Transverse colon (tissue), 4 donors: ENCODE measurements at regions not wholly inside any gene's neighbourhood (a gene's known extent, or its start where the extent isn't known, plus 50 kb on each side); places are given as distances from the start of the nearest gene placed in this dataset.

Experiments used
- DNase-seq: peaks from one replicate; pipeline ENCODE4 v3.0.0-alpha.2; 2019
- H3K27ac ChIP-seq, 4 donors: fragments of 200-600 bp; sonication (generic); 2 replicates each; pipeline ENCODE4 v1.5.1; 2016 to 2018; ENCODE audit warnings: inconsistent platforms in 4 of 4
- H3K27me3 ChIP-seq: fragments of 200-600 bp; sonication (generic); 2 replicates; pipeline ENCODE4 v1.5.1; 2017; ENCODE audit warnings: inconsistent platforms
- H3K36me3 ChIP-seq, 4 donors: fragments of 200-600 bp; sonication (generic); 2 replicates each; pipeline ENCODE4 v1.5.1; 2017 to 2019; ENCODE audit warnings: inconsistent platforms in 4 of 4
- H3K4me1 ChIP-seq, 4 donors: fragments of 200-600 bp; sonication (generic); 2 replicates each; pipeline ENCODE4 v1.5.1; 2017 to 2020; ENCODE audit warnings: inconsistent platforms in 4 of 4
- H3K4me3 ChIP-seq, 4 donors: fragments of 200-600 bp; sonication (generic); 1 replicate in 1 of 4; 2 replicates in 3 of 4; pipeline versions ENCODE4 v1.5.1 to v1.6.1; 2017 to 2019; ENCODE audit warnings: inconsistent platforms in 4 of 4
- H3K9me3 ChIP-seq, 2 donors: fragments of 200-600 bp; sonication (generic); 2 replicates each; pipeline ENCODE4 v1.5.1; 2017 to 2019; ENCODE audit warnings: inconsistent platforms in 2 of 2
- EP300 ChIP-seq: sonication (generic); formaldehyde crosslinking; IDR thresholded peaks from one replicate; pipeline ENCODE4 v1.6.1; 2017; ENCODE audit warnings: antibody characterized with exemption, low read depth
- POLR2A ChIP-seq: fragments of 450-650 bp; IDR thresholded peaks from one replicate; pipeline ENCODE4 v1.6.1; 2016; ENCODE audit warnings: antibody characterized with exemption, mild to moderate bottlenecking, moderate library complexity
- POLR2AphosphoS5 ChIP-seq, 3 donors: sonication (generic); formaldehyde crosslinking; IDR thresholded peaks; one replicate each; pipeline ENCODE4 v1.6.1; 2016; ENCODE audit warnings: antibody characterized with exemption in 3 of 3
- WGBS, 2 donors: methylation state at CpG; one replicate each; pipeline ENCODE4 v1.1.5; 2018; ENCODE audit warnings: low coverage in 1 of 2; 5-methylcytosine and 5-hydroxymethylcytosine counted together
- in situ Hi-C, 4 donors: fragments of 200-750 bp; cut with MboI; loops; one replicate each; pipeline versions ENCODE4 v1.15.0 to v1.15.1; 2017; ENCODE audit warnings: low sequenced_read_pairs in 3 of 4, low pct_ligation_motif_present in 1 of 4, low pct_unique_long_range_greater_than_20kb in 1 of 4
- intact Hi-C: fragments of 100-400 bp; cut with DNase I; formaldehyde crosslinking; loops from one replicate; pipeline ENCODE4 v1.15.1; 2023; ENCODE audit warnings: low total_unique reads
- TF ChIP-seq, protein P1 (sequence below), 5 experiments: fragments of 200-600 bp in 3 of 5; fragments of 450-650 bp in 2 of 5; sonication (generic) in 3 of 5; IDR thresholded peaks; 1 replicate in 2 of 5; 2 replicates in 3 of 5; pipeline ENCODE4 v1.5.1; 2016 to 2017; ENCODE audit warnings: antibody characterized with exemption in 5 of 5, inconsistent platforms in 3 of 5, mild to moderate bottlenecking in 2 of 5, moderate library complexity in 1 of 5

GRCh38 chr9:129331772-129332500 lies 153.9 kb upstream of the IER5L start:
- H3K4me1 ChIP-seq = peaks cover 26 to 35% (median 31%) of the 10 kb centered on the region in 4 donors
- no peak for DNase-seq
- H3K36me3 ChIP-seq = no peaks in the 10 kb centered on the region
- H3K27me3 ChIP-seq = peaks cover 8% of the 10 kb centered on the region
- H3K4me3 ChIP-seq = no peak overlapping the region
- intact Hi-C loops = loop anchor here (10.0 kb wide), 1 partner anchor 163 kb away; no protein-coding TSS in a partner anchor
- 76 to 88% methylated on average over 3 to 12 of the region's 13 CpGs for WGBS, 2 donors
- TF ChIP-seq EP300 (no peak), POLR2AphosphoS5 (IDR thresholded peaks at IDR 0.05) (no peak), POLR2A (no peak)
- TF ChIP-seq, protein P1, sequence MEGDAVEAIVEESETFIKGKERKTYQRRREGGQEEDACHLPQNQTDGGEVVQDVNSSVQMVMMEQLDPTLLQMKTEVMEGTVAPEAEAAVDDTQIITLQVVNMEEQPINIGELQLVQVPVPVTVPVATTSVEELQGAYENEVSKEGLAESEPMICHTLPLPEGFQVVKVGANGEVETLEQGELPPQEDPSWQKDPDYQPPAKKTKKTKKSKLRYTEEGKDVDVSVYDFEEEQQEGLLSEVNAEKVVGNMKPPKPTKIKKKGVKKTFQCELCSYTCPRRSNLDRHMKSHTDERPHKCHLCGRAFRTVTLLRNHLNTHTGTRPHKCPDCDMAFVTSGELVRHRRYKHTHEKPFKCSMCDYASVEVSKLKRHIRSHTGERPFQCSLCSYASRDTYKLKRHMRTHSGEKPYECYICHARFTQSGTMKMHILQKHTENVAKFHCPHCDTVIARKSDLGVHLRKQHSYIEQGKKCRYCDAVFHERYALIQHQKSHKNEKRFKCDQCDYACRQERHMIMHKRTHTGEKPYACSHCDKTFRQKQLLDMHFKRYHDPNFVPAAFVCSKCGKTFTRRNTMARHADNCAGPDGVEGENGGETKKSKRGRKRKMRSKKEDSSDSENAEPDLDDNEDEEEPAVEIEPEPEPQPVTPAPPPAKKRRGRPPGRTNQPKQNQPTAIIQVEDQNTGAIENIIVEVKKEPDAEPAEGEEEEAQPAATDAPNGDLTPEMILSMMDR (IDR thresholded peaks at IDR 0.05) = no peak
- H3K27ac ChIP-seq = peak overlapping the region; percentile 22 to 38 (median 31)
- peaks cover 4 to 9% of the 10 kb centered on the region in 2 donors for H3K9me3 ChIP-seq
- in situ Hi-C loops = no loop called here

DNA sequence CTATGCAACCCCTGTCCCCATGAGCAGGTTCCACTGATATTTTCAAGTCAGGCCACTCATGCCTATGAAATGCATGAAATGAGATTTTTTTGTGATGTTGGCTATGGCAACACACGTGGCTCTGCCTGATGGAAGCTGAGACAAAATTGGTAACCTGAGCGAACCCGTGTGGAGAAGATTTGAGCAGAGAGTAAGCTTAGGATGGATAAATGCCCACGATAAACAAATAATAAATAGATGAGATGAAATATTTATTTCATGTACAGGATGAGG lies 153.4 kb upstream of the IER5L start:
- Histone ChIP-seq H3K9me3 (peaks cover 4 to 9% of the 10 kb centered on the region in 2 donors), H3K27ac (peak overlapping the region in 3 of 4 donors; percentile 22 to 38 (median 30)), H3K4me1 (peaks cover 25 to 30% (median 26%) of the 10 kb centered on the region in 4 donors), H3K36me3 (no peaks in the 10 kb centered on the region), H3K4me3 (no peak overlapping the region), H3K27me3 (peaks cover 3% of the 10 kb centered on the region)
- 56 to 57% methylated on average over 4 of the region's 4 CpGs for WGBS, 2 donors
- in situ Hi-C loops (no loop called here), intact Hi-C loops (loop anchor here (10.0 kb wide), 1 partner anchor 163 kb away; no protein-coding TSS in a partner anchor)
- DNase-seq = no peak
- TF ChIP-seq POLR2A = no peak
- no peak for TF ChIP-seq EP300
- TF ChIP-seq, protein P1 (IDR thresholded peaks at IDR 0.05) = no peak
- no peak for TF ChIP-seq POLR2AphosphoS5 (IDR thresholded peaks at IDR 0.05)

DNA sequence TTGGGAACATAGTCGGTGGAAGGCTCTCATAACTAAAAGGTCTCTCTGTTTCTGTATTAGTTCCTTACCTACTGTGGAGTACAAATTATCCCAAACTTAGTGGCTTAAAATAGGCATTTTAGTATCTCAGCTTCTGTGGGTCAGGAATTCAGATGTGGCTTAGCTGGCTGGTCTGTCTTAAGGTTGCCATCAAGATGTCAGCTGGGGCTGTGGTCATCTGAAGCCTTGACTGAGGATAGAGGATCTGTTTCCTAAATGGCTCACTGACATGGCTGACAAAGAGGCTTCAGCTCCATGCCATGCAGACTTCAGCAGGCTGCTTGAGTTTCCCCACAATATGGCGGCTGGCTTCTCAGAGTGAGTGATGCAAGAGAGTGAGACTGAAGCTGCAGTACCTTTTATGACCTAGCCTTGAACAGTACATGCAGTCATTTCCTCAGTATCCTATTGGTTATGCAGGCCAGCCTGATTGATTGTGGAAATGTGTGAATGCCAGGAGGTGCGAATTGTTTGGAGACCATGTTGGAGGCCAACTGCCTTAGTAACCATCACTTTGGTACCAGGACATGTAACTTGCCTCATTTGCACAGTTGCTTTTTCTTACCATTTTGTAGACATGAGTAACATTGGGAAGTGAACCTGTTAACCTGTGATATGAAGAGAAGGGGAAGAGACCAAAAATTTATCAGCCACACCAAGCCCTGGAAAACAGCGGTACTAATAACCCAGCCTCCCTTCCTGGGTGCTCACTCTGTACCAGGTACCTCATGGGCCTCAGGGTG lies 152.8 kb upstream of the IER5L start:
- TF ChIP-seq EP300 (no peak), POLR2AphosphoS5 (IDR thresholded peaks at IDR 0.05) (no peak), POLR2A (no peak)
- TF ChIP-seq, protein P1 (IDR thresholded peaks at IDR 0.05) = no peak
- intact Hi-C loops (loop anchor here (10.0 kb wide), 1 partner anchor 164 kb away; no protein-coding TSS in a partner anchor), in situ Hi-C loops (no loop called here)
- Histone ChIP-seq H3K27ac (no peak overlapping the region), H3K27me3 (no peaks in the 10 kb centered on the region), H3K9me3 (peaks cover 4 to 9% of the 10 kb centered on the region in 2 donors), H3K4me1 (peaks cover 20 to 25% (median 21%) of the 10 kb centered on the region in 4 donors), H3K4me3 (no peak overlapping the region), H3K36me3 (no peaks in the 10 kb centered on the region)
- DNase-seq = no peak
- 93 to 100% methylated on average over 1 to 4 of the region's 4 CpGs for WGBS, 2 donors

- DNase-seq = no peak
- Histone ChIP-seq H3K27ac (no peak overlapping the region), H3K36me3 (no peaks in the 10 kb centered on the region), H3K4me3 (no peak overlapping the region), H3K9me3 (peaks cover 4 to 9% of the 10 kb centered on the region in 2 donors), H3K27me3 (no peaks in the 10 kb centered on the region), H3K4me1 (peaks cover 0 to under 1% (median 0%) of the 10 kb centered on the region in 4 donors)
- 67 to 81% methylated on average over 6 to 13 of the region's 13 CpGs for WGBS, 2 donors
- no peak for TF ChIP-seq POLR2A
- no peak for TF ChIP-seq EP300
- TF ChIP-seq, protein P1 (IDR thresholded peaks at IDR 0.05) = no peak
- no peak for TF ChIP-seq POLR2AphosphoS5 (IDR thresholded peaks at IDR 0.05)
- intact Hi-C loops (no loop called here), in situ Hi-C loops (no loop called here)
Observed at GRCh38 chr9:129328355-129329042, 150.4 kb upstream of the IER5L start.
